Glomerular visceral epithelial cell (primary cell): ENCODE measurements at regions not wholly inside any gene's neighbourhood (a gene's known extent, or its start where the extent isn't known, plus 50 kb on each side); places are given as distances from the start of the nearest gene placed in this dataset.

Experiments used
- DNase-seq: peaks from one replicate; pipeline ENCODE4 v3.0.0-alpha.2; 2016; ENCODE audit errors: extremely low spot score

GRCh38 chr10:10096898-10097297, 920.8 kb upstream of the CELF2 start:
- no peak for DNase-seq

- DNase-seq: no peak
Observed at GRCh38 chr10:10101106-10101505, 916.6 kb upstream of the CELF2 start.

- DNase-seq: no peak
Observed at GRCh38 chr10:10110844-10111490, 906.7 kb upstream of the CELF2 start.

- no peak for DNase-seq
Observed at GRCh38 chr10:10118131-10118530, 899.5 kb upstream of the CELF2 start.

GRCh38 chr10:10120671-10121070, 897.0 kb upstream of the CELF2 start:
- no peak for DNase-seq

- DNase-seq: no peak
Observed at GRCh38 chr10:10125676-10126075, 892.0 kb upstream of the CELF2 start.

- no peak for DNase-seq
Observed at GRCh38 chr10:10126218-10126617, 891.5 kb upstream of the CELF2 start.

GRCh38 chr10:10128387-10128786, 889.3 kb upstream of the CELF2 start:
- no peak for DNase-seq

- no peak for DNase-seq
Observed at GRCh38 chr10:10130686-10131085, 887.0 kb upstream of the CELF2 start.

- DNase-seq: no peak
Observed at GRCh38 chr10:10132009-10132408, 885.7 kb upstream of the CELF2 start.

- DNase-seq: no peak
Observed at GRCh38 chr10:10133281-10133680, 884.4 kb upstream of the CELF2 start.

- no peak for DNase-seq
Observed at GRCh38 chr10:10138685-10139084, 879.0 kb upstream of the CELF2 start.

- DNase-seq: no peak
Observed at GRCh38 chr10:10141782-10142382, 875.8 kb upstream of the CELF2 start.

- DNase-seq: no peak
Observed at GRCh38 chr10:10146604-10147003, 871.1 kb upstream of the CELF2 start.

- no peak for DNase-seq
Observed at GRCh38 chr10:10149899-10150298, 867.8 kb upstream of the CELF2 start.

GRCh38 chr10:10156917-10157600, 860.6 kb upstream of the CELF2 start:
- no peak for DNase-seq

GRCh38 chr10:10160821-10161312, 856.8 kb upstream of the CELF2 start:
- no peak for DNase-seq

- no peak for DNase-seq
Observed at GRCh38 chr10:10164848-10165247, 852.8 kb upstream of the CELF2 start.

- no peak for DNase-seq
Observed at GRCh38 chr10:10165415-10165814, 852.3 kb upstream of the CELF2 start.

- DNase-seq: no peak
Observed at GRCh38 chr10:10178476-10178875, 839.2 kb upstream of the CELF2 start.

GRCh38 chr10:10193848-10194247, 823.8 kb upstream of the CELF2 start:
- no peak for DNase-seq

- no peak for DNase-seq
Observed at GRCh38 chr10:10196701-10197100, 821.0 kb upstream of the CELF2 start.

GRCh38 chr10:10197423-10197822, 820.2 kb upstream of the CELF2 start:
- no peak for DNase-seq
